ENCODE measurements at regions not wholly inside any gene's neighbourhood (a gene's known extent, or its start where the extent isn't known, plus 50 kb on each side); places are given as distances from the start of the nearest gene placed in this dataset.
"Not testable (repeated sequence)": the region's sequence is repeated elsewhere in the genome, so short reads cannot be mapped to it uniquely, and the experiment has no call there.

DNA sequence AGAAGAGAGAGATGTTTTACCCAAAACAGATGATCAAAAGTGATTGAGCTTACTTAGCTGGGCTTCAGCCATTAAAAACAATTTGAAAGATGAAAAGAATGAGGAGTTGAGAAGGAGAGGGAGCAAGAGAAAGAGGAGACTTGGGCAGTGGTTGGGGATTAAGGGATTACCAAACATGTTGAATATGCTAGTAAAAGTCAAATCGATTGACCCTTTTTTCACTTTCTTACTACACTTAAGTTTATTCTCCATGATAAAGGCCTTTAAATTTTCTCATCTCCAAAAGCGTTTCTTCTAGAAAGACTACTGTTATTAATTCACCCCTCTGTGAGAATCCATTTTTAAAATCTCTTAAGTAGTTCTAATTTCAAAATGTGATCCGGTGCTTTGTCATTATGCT lies 1254.0 kb upstream of the PHF14 start:
- no peaks in the 10 kb centered on the region for H3K36me3 ChIP-seq (replicated peaks; ENCODE audit: insufficient read depth, low read depth)
- WGBS (ENCODE audit: low lambda C conversion rate, missing lambda C conversion rate), result 76% methylated on average over 3 of the region's 3 CpGs
- H3K79me2 ChIP-seq, result no peaks in the 10 kb centered on the region
- no peak overlapping the region for H3K27ac ChIP-seq
- no peaks in the 10 kb centered on the region for H4K20me1 ChIP-seq (ENCODE audit: insufficient read depth, poor library complexity, severe bottlenecking)
- no peaks in the 10 kb centered on the region for H3K9me3 ChIP-seq (ENCODE audit: low read depth)
- no peaks in the 10 kb centered on the region for H3K9me2 ChIP-seq (replicated peaks; ENCODE audit: insufficient read depth)
- H3K4me2 ChIP-seq, result no peak overlapping the region
- H3K4me1 ChIP-seq (ENCODE audit: insufficient read depth), result no peaks in the 10 kb centered on the region
- H3K27me3 ChIP-seq, result no peaks in the 10 kb centered on the region
- no peak overlapping the region for H2AFZ ChIP-seq
- no peak for DNase-seq (ENCODE audit: low spot score)
- no peak overlapping the region for H3K4me3 ChIP-seq
- TF ChIP-seq EZH2phosphoT487 (IDR thresholded peaks at IDR 0.05; ENCODE audit: low read depth, severe bottlenecking, unreplicated experiment), result no peak
- TF ChIP-seq EZH2 (IDR thresholded peaks at IDR 0.05; ENCODE audit: borderline replicate concordance), result no peak
- no peak for TF ChIP-seq CTCF (IDR thresholded peaks at IDR 0.05; ENCODE audit: poor library complexity)

DNA sequence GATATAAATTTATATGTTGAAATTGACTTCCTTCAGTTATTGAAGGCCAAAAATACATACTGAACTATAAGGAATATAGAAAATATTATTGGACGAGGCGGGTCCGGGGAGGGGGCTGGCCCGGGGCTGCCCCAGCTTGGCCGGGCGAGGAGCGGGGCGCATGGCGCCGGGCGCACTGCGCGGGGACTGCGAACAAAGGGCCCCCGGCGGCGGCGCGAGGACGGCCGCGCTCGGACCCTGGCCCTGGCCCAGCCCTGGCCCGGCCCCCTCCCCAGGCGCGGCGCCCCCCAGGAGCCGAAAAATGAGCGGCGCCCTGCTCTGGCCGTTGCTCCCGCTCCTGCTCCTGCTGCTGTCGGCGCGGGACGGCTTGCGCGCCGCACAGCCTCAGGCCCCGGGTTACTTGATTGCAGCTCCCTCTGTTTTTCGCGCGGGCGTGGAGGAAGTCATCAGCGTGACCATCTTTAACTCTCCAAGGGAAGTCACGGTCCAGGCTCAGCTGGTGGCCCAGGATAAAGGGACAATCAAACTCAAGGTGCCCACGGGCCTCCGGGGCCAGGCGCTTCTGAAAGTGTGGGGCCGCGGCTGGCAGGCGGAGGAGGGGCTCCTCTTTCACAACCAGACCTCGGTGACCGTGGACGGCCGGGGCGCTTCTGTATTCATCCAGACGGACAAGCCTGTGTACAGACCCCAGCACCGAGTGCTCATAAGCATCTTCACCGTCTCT lies 1247.6 kb upstream of the PHF14 start:
- not testable (repeated sequence) for H2AFZ ChIP-seq; H3K4me2 ChIP-seq; H3K36me3 ChIP-seq (replicated peaks; ENCODE audit: insufficient read depth, low read depth); H3K27me3 ChIP-seq; H4K20me1 ChIP-seq (ENCODE audit: insufficient read depth, poor library complexity, severe bottlenecking); DNase-seq (ENCODE audit: low spot score); H3K9me2 ChIP-seq (replicated peaks; ENCODE audit: insufficient read depth); H3K4me3 ChIP-seq; H3K9me3 ChIP-seq (ENCODE audit: low read depth); H3K79me2 ChIP-seq; H3K4me1 ChIP-seq (ENCODE audit: insufficient read depth); H3K27ac ChIP-seq
- 98% methylated on average over 32 of the region's 60 CpGs for WGBS (ENCODE audit: low lambda C conversion rate, missing lambda C conversion rate)

DNA sequence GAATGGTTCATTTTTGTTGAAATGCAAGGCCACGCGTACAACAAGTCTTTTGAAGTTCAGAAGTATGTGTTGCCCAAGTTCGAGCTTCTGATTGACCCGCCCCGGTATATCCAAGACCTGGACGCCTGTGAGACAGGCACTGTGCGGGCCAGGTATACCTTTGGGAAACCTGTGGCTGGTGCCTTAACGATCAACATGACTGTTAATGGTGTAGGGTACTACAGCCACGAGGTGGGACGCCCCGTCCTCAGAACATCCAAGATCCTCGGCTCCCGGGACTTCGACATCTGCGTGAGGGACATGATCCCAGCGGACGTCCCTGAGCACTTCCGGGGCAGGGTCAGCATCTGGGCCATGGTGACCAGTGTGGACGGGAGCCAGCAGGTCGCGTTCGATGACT lies 1246.9 kb upstream of the PHF14 start:
- not testable (repeated sequence) for H3K9me3 ChIP-seq (ENCODE audit: low read depth)

DNA sequence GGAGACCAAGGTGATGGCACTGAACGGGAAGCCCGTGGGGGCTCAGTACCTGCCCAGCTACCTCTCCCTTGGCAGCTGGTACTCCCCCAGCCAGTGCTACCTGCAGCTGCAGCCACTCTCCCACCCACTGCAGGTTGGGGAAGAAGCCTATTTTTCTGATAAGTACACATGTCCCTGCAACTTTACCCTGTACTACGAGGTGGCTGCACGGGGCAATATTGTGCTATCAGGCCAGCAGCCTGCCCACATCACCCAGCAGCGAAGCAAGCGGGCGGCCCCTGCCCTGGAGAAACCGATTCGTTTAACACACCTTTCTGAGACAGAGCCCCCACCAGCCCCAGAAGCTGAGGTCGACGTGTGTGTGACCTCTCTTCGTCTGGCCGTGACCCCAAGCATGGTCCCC lies 1246.2 kb upstream of the PHF14 start:
- H3K36me3 ChIP-seq (replicated peaks; ENCODE audit: insufficient read depth, low read depth); H3K27ac ChIP-seq; H3K4me1 ChIP-seq (ENCODE audit: insufficient read depth); H3K79me2 ChIP-seq; H3K4me3 ChIP-seq; H3K9me2 ChIP-seq (replicated peaks; ENCODE audit: insufficient read depth); DNase-seq (ENCODE audit: low spot score); H4K20me1 ChIP-seq (ENCODE audit: insufficient read depth, poor library complexity, severe bottlenecking); H3K4me2 ChIP-seq; H3K9me3 ChIP-seq (ENCODE audit: low read depth); H2AFZ ChIP-seq; H3K27me3 ChIP-seq: not testable (repeated sequence)
- 96% methylated on average over 13 of the region's 13 CpGs for WGBS (ENCODE audit: low lambda C conversion rate, missing lambda C conversion rate)

More for the DNA sequence above, 1246.9 kb upstream of the PHF14 start:
- not testable (repeated sequence) for H3K4me2 ChIP-seq; DNase-seq (ENCODE audit: low spot score); H4K20me1 ChIP-seq (ENCODE audit: insufficient read depth, poor library complexity, severe bottlenecking); H3K27me3 ChIP-seq; H3K9me2 ChIP-seq (replicated peaks; ENCODE audit: insufficient read depth); H3K4me3 ChIP-seq; H3K36me3 ChIP-seq (replicated peaks; ENCODE audit: insufficient read depth, low read depth); H3K79me2 ChIP-seq; H3K27ac ChIP-seq; H2AFZ ChIP-seq; H3K4me1 ChIP-seq (ENCODE audit: insufficient read depth)
- 98% methylated on average over 11 of the region's 22 CpGs for whole genome bisulfite sequencing (ENCODE audit: low lambda C conversion rate, missing lambda C conversion rate)

DNA sequence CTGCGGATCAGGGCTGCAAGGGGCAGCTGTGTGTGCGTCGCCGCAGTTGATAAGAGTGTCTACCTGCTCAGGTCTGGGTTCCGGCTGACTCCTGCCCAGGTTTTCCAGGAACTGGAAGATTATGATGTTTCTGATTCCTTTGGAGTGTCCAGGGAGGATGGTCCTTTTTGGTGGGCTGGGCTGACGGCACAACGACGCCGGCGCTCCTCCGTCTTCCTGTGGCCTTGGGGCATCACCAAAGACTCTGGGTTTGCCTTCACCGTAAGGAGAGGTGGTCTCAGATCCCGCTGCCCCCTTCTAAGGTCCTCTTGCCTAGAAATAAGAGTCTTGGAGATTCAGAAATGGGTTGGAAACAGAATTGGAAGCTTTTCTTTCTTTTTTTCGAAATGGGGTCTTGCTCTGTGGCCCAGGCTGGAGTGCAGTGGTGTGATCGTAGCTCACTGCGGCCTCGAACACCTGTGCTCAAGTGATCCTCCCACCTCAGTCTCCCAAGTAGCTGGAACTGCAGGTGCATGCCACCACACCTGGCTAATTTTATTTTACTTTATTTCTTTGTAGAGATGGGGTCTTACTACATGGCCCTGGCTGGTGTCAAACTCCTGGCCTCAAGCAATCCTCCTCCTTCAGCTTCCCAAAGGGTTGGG lies 1245.5 kb upstream of the PHF14 start:
- 95% methylated on average over 17 of the region's 17 CpGs for WGBS (ENCODE audit: low lambda C conversion rate, missing lambda C conversion rate)
- not testable (repeated sequence) for H2AFZ ChIP-seq; H3K27me3 ChIP-seq; H4K20me1 ChIP-seq (ENCODE audit: insufficient read depth, poor library complexity, severe bottlenecking); H3K9me2 ChIP-seq (replicated peaks; ENCODE audit: insufficient read depth); H3K27ac ChIP-seq; H3K4me2 ChIP-seq; H3K36me3 ChIP-seq (replicated peaks; ENCODE audit: insufficient read depth, low read depth); H3K4me1 ChIP-seq (ENCODE audit: insufficient read depth); H3K79me2 ChIP-seq; H3K9me3 ChIP-seq (ENCODE audit: low read depth); DNase-seq (ENCODE audit: low spot score); H3K4me3 ChIP-seq

All from hepatocyte (in vitro differentiated cells).